GM12878 (cell line): ENCODE measurements at regions not wholly inside any gene's neighbourhood (a gene's known extent, or its start where the extent isn't known, plus 50 kb on each side); places are given as distances from the start of the nearest gene placed in this dataset.

Source experiments
- BACH1 ChIP-seq: fragments of 450-650 bp; IDR thresholded peaks from 2 replicates; pipeline ENCODE4 v1.6.1; 2017; ENCODE audit warnings: mild to moderate bottlenecking, borderline replicate concordance
- MEF2A ChIP-seq: IDR thresholded peaks from 2 replicates; pipeline ENCODE4 v1.6.1; 2011; ENCODE audit warnings: low read depth, mild to moderate bottlenecking, low read length, moderate library complexity; ENCODE audit not compliant: insufficient read depth
- MTA2 ChIP-seq: fragments of 450-650 bp; IDR thresholded peaks from 2 replicates; pipeline ENCODE4 v1.6.1; 2016; ENCODE audit warnings: low read depth, mild to moderate bottlenecking, moderate library complexity
- POLR2AphosphoS2 ChIP-seq: IDR thresholded peaks from 2 replicates; pipeline ENCODE4 v1.6.1; 2011; ENCODE audit warnings: low read depth, mild to moderate bottlenecking, low read length, improper control_type of control experiment, moderate library complexity
- RAD21 ChIP-seq: IDR thresholded peaks from 2 replicates; pipeline ENCODE4 v1.6.1; 2011; ENCODE audit warnings: mild to moderate bottlenecking, low read depth, low read length, moderate library complexity; ENCODE audit not compliant: insufficient read depth
- SMARCA5 ChIP-seq: fragments of 450-650 bp; IDR thresholded peaks from 2 replicates; pipeline ENCODE4 v1.6.1; 2017; ENCODE audit warnings: mild to moderate bottlenecking
- TCF7 ChIP-seq: IDR thresholded peaks from 2 replicates; pipeline ENCODE4 v1.6.1; 2014; ENCODE audit warnings: antibody characterized with exemption, borderline replicate concordance
- ZNF274 ChIP-seq: IDR thresholded peaks from one replicate; pipeline ENCODE4 v1.8.0; 2011; ENCODE audit not compliant: insufficient read length, insufficient read depth
- TF ChIP-seq, protein P1 (sequence below): fragments of 450-650 bp; formaldehyde crosslinking; IDR thresholded peaks from 2 replicates; pipeline ENCODE4 v1.4.0; 2022; ENCODE audit warnings: mild to moderate bottlenecking, moderate library complexity
- TF ChIP-seq, protein P2 (sequence below): IDR thresholded peaks from 2 replicates; pipeline ENCODE4 v1.6.1; 2012; ENCODE audit warnings: low read length, inconsistent platforms
- TF ChIP-seq, protein P3 (sequence below): IDR thresholded peaks from 2 replicates; pipeline ENCODE4 v1.6.1; 2012; ENCODE audit warnings: mild to moderate bottlenecking, low read depth, low read length

DNA sequence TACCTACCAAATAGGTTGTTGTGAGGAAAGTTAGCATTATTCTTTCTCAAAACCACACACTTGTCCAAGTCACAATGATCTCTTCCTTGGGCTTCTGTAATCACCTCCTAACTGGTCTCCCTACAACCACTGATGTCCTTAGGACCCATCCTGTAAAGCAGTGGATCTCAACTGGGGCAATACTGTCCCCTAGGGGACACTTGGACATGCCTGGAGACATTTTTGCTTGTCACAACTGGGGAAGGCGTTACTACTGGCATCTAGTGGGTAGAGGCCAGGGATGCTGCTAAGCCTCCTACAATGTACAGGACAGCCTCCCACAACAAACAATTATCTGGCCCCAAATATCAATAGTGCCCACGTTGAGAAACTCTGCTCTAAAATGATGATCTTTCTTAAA lies 118.7 kb upstream of the AP1S2 start (continued):
- TF ChIP-seq, protein P1, sequence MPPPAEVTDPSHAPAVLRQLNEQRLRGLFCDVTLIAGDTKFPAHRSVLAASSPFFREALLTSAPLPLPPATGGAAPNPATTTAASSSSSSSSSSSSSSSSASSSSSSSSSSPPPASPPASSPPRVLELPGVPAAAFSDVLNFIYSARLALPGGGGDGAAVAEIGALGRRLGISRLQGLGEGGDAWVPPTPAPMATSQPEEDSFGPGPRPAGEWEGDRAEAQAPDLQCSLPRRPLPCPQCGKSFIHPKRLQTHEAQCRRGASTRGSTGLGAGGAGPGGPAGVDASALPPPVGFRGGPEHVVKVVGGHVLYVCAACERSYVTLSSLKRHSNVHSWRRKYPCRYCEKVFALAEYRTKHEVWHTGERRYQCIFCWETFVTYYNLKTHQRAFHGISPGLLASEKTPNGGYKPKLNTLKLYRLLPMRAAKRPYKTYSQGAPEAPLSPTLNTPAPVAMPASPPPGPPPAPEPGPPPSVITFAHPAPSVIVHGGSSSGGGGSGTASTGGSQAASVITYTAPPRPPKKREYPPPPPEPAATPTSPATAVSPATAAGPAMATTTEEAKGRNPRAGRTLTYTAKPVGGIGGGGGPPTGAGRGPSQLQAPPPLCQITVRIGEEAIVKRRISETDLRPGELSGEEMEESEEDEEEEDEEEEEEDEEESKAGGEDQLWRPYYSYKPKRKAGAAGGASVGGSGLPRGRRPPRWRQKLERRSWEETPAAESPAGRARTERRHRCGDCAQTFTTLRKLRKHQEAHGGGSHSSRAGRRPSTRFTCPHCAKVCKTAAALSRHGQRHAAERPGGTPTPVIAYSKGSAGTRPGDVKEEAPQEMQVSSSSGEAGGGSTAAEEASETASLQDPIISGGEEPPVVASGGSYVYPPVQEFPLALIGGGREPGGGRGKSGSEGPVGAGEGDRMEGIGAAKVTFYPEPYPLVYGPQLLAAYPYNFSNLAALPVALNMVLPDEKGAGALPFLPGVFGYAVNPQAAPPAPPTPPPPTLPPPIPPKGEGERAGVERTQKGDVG (CRISPR knock-in tag) = no peak
- TF ChIP-seq TCF7 = no peak
- no peak for TF ChIP-seq BACH1
- TF ChIP-seq, protein P2, sequence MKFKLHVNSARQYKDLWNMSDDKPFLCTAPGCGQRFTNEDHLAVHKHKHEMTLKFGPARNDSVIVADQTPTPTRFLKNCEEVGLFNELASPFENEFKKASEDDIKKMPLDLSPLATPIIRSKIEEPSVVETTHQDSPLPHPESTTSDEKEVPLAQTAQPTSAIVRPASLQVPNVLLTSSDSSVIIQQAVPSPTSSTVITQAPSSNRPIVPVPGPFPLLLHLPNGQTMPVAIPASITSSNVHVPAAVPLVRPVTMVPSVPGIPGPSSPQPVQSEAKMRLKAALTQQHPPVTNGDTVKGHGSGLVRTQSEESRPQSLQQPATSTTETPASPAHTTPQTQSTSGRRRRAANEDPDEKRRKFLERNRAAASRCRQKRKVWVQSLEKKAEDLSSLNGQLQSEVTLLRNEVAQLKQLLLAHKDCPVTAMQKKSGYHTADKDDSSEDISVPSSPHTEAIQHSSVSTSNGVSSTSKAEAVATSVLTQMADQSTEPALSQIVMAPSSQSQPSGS = no peak
- TF ChIP-seq ZNF274 = no peak
- TF ChIP-seq RAD21 = peak; percentile 86
- TF ChIP-seq MTA2 = no peak
- TF ChIP-seq MEF2A = no peak
- TF ChIP-seq POLR2AphosphoS2 = no peak
- TF ChIP-seq, protein P3, sequence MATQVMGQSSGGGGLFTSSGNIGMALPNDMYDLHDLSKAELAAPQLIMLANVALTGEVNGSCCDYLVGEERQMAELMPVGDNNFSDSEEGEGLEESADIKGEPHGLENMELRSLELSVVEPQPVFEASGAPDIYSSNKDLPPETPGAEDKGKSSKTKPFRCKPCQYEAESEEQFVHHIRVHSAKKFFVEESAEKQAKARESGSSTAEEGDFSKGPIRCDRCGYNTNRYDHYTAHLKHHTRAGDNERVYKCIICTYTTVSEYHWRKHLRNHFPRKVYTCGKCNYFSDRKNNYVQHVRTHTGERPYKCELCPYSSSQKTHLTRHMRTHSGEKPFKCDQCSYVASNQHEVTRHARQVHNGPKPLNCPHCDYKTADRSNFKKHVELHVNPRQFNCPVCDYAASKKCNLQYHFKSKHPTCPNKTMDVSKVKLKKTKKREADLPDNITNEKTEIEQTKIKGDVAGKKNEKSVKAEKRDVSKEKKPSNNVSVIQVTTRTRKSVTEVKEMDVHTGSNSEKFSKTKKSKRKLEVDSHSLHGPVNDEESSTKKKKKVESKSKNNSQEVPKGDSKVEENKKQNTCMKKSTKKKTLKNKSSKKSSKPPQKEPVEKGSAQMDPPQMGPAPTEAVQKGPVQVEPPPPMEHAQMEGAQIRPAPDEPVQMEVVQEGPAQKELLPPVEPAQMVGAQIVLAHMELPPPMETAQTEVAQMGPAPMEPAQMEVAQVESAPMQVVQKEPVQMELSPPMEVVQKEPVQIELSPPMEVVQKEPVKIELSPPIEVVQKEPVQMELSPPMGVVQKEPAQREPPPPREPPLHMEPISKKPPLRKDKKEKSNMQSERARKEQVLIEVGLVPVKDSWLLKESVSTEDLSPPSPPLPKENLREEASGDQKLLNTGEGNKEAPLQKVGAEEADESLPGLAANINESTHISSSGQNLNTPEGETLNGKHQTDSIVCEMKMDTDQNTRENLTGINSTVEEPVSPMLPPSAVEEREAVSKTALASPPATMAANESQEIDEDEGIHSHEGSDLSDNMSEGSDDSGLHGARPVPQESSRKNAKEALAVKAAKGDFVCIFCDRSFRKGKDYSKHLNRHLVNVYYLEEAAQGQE = no peak
- TF ChIP-seq SMARCA5 = no peak
